K562 (cell line): ENCODE measurements at regions not wholly inside any gene's neighbourhood (a gene's known extent, or its start where the extent isn't known, plus 50 kb on each side); places are given as distances from the start of the nearest gene placed in this dataset.

Experiments
- CSDE1 ChIP-seq, 2 experiments: fragments of 450-650 bp; IDR thresholded peaks; 2 replicates each; pipeline ENCODE4 v1.6.1; 2016; ENCODE audit warnings: mild to moderate bottlenecking in 1 of 2
- HOXB6 ChIP-seq: fragments of 250-450 bp; sonication (Bioruptor Pico); IDR thresholded peaks from 2 replicates; pipeline ENCODE4 v1.5.1; 2022; ENCODE audit warnings: mild to moderate bottlenecking, borderline replicate concordance
- IFI16 ChIP-seq: fragments of 250-450 bp; sonication (Bioruptor Pico); IDR thresholded peaks from 2 replicates; pipeline ENCODE4 v2.1.2; 2022; ENCODE audit warnings: mild to moderate bottlenecking, inconsistent platforms
- TF ChIP-seq, protein P1 (sequence below): fragments of 200-800 bp; sonication (Bioruptor generic); IDR thresholded peaks from 2 replicates; pipeline ENCODE4 v1.6.1; 2017; ENCODE audit warnings: missing genetic modification characterization, missing compliant biosample characterization
- TF ChIP-seq, protein P2 (sequence below): sonication (generic); formaldehyde crosslinking; IDR thresholded peaks from 2 replicates; pipeline ENCODE4 v1.8.1; 2022; ENCODE audit warnings: missing genetic modification reagents
- TF ChIP-seq, protein P3 (sequence below): fragments of 450-650 bp; IDR thresholded peaks from 2 replicates; pipeline ENCODE4 v1.7.0; 2016; ENCODE audit warnings: borderline replicate concordance

DNA sequence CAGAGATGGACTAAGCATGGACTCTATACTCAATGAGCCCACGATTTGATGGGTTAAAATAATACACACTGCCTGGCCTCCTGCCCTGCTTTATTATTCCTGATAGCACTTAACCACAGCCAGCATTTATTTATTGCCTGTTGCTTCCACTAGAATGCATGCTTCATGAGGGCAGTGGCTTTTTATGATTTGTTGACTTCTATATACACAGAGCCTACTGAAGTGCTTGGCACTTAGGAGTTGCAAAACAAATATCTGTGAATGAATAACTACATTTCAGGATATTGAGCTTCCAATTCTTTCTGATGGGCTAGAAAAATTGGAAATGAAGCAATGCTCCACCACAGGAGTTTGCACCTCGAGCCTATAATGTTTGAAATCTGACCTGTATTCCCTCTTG, 513.6 kb upstream of the ZMIZ1 start (continued):
- TF ChIP-seq HOXB6 (CRISPR knock-in tag) (no peak), IFI16 (CRISPR knock-in tag) (no peak), CSDE1 (IDR thresholded peaks at IDR 0.05) (no peak)
- TF ChIP-seq, protein P1, sequence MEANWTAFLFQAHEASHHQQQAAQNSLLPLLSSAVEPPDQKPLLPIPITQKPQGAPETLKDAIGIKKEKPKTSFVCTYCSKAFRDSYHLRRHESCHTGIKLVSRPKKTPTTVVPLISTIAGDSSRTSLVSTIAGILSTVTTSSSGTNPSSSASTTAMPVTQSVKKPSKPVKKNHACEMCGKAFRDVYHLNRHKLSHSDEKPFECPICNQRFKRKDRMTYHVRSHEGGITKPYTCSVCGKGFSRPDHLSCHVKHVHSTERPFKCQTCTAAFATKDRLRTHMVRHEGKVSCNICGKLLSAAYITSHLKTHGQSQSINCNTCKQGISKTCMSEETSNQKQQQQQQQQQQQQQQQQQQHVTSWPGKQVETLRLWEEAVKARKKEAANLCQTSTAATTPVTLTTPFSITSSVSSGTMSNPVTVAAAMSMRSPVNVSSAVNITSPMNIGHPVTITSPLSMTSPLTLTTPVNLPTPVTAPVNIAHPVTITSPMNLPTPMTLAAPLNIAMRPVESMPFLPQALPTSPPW: no peak
- TF ChIP-seq, protein P2, sequence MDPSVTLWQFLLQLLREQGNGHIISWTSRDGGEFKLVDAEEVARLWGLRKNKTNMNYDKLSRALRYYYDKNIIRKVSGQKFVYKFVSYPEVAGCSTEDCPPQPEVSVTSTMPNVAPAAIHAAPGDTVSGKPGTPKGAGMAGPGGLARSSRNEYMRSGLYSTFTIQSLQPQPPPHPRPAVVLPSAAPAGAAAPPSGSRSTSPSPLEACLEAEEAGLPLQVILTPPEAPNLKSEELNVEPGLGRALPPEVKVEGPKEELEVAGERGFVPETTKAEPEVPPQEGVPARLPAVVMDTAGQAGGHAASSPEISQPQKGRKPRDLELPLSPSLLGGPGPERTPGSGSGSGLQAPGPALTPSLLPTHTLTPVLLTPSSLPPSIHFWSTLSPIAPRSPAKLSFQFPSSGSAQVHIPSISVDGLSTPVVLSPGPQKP (CRISPR knock-in tag): no peak
- TF ChIP-seq, protein P3, sequence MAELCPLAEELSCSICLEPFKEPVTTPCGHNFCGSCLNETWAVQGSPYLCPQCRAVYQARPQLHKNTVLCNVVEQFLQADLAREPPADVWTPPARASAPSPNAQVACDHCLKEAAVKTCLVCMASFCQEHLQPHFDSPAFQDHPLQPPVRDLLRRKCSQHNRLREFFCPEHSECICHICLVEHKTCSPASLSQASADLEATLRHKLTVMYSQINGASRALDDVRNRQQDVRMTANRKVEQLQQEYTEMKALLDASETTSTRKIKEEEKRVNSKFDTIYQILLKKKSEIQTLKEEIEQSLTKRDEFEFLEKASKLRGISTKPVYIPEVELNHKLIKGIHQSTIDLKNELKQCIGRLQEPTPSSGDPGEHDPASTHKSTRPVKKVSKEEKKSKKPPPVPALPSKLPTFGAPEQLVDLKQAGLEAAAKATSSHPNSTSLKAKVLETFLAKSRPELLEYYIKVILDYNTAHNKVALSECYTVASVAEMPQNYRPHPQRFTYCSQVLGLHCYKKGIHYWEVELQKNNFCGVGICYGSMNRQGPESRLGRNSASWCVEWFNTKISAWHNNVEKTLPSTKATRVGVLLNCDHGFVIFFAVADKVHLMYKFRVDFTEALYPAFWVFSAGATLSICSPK: no peak
